ENCODE measurements at regions not wholly inside any gene's neighbourhood (a gene's known extent, or its start where the extent isn't known, plus 50 kb on each side); places are given as distances from the start of the nearest gene placed in this dataset.

DNA sequence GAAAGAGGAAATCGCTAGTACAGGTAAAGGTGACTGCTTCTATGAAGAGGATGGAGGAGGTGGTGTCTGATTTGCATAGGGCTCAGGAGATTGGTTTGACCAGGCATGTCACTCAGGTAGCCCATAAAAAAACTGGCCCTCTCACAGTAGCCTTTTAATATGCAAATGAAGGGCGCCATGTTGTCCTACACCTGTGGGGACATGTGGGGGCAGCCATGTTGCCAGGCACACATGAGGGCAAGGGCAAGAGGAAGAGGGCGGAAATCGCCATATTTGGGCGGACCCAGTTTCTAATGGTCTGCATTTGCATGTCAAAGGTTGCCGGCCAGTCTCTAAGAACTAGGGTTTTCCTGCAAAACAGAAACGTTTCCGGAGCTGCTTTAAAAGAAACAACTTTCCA, 1330.6 kb downstream of the DSC3 start:
- no peak for TF ChIP-seq JUND (IDR thresholded peaks at IDR 0.05; ENCODE audit: low read depth)
- peak in 1 of 2 experiments; percentile 79 for DNase-seq (ENCODE audit: low read depth in 1 of 2, low spot score in 1 of 2)
- in situ Hi-C loops (cut with HindIII; ENCODE audit: low pct_unique_long_range_greater_than_20kb, low sequenced_read_pairs) = no loop called here

DNA sequence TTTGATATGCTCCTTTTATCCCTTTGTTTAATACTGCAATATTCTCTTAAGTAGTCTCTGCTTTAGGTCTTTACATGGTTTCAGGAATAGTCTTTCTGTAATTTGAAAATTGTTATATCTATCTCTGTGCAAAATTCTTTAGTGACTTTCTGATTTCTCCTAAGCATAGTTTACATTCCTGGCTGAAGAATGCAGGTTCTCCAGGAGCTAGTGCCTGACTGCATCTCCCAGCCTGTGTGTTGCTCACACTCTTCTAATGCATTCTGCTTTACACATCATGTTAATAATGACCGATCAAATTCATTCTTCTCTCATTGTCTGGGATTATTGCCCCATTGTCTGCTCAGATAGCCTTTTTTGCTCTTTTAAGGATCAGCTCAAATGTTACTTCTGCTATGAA, 1349.2 kb downstream of the DSC3 start:
- in situ Hi-C loops (cut with HindIII; ENCODE audit: low pct_unique_long_range_greater_than_20kb, low sequenced_read_pairs) = no loop called here
- no peak for TF ChIP-seq JUND (IDR thresholded peaks at IDR 0.05; ENCODE audit: low read depth)

DNA sequence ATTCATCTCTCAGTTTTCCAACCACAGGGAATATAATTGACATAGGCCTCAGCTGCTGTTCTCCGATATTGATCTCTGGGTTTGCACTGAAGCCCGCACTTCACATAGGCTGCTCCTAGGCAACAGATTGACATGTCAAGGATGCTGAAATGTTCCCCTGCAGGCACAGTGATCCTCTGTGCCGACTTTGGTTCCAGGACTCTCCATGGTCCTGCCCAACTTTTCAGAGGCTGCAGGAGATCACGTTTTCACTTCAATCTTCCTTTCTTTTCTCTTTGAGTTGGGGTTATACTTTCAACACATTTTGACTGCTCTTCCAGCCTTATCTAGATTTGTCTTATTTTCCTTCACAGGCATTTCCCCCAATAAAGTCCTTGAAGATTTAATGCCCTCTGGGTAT, 1361.0 kb downstream of the DSC3 start:
- DNase-seq (ENCODE audit: low read depth in 1 of 2, low spot score in 1 of 2) = no peak
- in situ Hi-C loops (cut with HindIII; ENCODE audit: low pct_unique_long_range_greater_than_20kb, low sequenced_read_pairs) = no loop called here
- no peak for TF ChIP-seq JUND (IDR thresholded peaks at IDR 0.05; ENCODE audit: low read depth)

More for the DNA sequence above, 1349.2 kb downstream of the DSC3 start:
- DNase-seq (ENCODE audit: low read depth in 1 of 2, low spot score in 1 of 2) = no peak

DNA sequence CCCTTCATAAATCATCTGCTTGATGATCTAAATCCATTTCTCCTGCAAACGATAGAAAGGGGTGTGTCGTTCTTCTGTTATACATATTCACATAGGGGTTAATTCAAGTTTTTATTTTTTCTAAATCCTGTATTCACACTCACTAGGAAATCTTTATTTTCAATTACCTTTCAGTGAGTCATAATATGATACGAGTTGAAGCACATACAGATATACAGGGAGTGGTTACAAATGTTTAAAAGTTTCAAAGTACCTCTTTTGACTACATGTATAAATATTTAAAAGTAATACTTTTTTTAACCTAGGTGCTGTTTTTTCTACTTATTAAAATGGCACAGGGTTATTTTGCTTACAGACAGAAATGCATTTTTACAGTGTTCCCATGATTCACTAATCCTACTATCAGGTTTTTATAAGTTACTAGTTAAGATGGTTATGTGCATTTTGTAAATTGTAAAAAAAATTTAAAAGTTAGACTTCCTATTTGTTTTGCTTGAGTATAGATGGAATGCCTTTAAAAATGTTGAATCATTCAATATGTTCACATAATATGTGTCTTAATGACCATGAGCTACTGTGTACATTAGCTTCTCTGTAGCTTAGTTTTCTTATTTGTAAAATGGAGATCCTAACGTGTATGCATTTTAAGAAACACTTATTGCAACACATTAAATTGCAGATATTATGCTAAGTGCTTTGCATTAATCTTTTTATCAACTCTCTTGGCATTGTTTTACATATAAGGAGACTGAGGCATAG, 1378.1 kb downstream of the DSC3 start:
- in situ Hi-C loops (cut with HindIII; ENCODE audit: low pct_unique_long_range_greater_than_20kb, low sequenced_read_pairs) = no loop called here
- no peak for TF ChIP-seq JUND (IDR thresholded peaks at IDR 0.05; ENCODE audit: low read depth)
- DNase-seq (ENCODE audit: low read depth in 1 of 2, low spot score in 1 of 2) = no peak

DNA sequence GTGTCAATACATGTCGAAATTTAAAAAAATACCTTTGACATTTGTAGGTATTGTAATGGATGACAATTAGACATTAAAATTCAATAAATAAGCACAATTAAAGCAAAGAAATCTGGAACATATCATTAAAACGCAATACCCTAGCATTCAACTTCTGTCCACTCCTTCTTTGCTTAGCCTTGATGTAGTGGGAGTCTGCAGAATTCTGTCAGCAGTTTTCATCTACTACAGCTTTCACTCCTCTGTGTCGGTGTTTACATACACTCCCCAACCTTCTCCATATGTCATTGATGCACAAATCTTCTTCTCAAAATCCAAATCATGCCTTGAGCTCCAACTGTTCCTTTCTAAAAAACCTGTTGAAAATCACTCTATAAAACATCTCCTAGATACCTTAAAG, 1380.6 kb downstream of the DSC3 start:
- in situ Hi-C loops (cut with HindIII; ENCODE audit: low pct_unique_long_range_greater_than_20kb, low sequenced_read_pairs) = no loop called here
- TF ChIP-seq JUND (IDR thresholded peaks at IDR 0.05; ENCODE audit: low read depth) = no peak
- DNase-seq (ENCODE audit: low read depth in 1 of 2, low spot score in 1 of 2) = no peak

DNA sequence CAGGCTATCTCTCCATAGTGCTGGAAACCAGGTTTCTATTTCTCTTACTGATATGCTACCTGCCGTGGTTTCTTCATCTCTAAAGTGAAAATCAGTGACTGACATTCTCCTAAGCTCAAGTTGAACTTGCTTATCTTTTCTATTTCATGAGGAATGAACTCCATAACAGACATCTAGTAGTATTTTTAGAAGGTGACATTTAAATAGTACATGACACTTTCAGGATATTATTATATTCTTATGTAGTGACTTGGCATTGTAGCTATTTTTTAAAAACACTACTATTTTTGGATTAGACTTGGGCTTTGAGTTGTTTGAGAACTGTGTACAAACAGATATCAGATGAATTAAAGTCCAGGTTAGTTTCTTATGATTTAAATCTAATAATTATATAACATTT, 1381.8 kb downstream of the DSC3 start:
- TF ChIP-seq JUND (IDR thresholded peaks at IDR 0.05; ENCODE audit: low read depth) = no peak
- no peak for DNase-seq (ENCODE audit: low read depth in 1 of 2, low spot score in 1 of 2)
- in situ Hi-C loops (cut with HindIII; ENCODE audit: low pct_unique_long_range_greater_than_20kb, low sequenced_read_pairs) = no loop called here

DNA sequence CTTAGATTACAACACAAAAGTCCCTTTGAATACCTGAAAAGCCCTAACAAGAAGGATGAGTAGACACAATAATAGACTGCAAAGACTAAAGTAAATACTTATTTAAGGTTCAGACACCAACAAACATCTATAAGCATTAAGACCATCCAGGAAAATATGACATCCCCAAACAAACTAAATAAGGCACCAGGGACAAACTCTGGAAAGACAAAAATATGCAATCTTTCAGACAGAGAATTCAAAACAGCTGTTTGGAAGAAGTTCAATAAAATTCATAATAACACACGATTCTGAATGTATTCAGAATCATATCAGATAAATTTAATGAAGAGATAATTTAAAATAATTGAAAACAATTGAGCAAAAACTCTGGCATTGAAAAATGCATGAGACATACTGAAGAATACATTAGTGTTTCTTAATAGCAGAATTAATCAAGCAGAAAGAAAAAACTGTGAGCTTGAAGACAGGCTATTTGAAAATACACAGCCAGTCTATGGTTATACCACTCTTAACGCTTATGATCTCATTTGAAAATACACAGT, 1388.8 kb downstream of the DSC3 start:
- TF ChIP-seq JUND (IDR thresholded peaks at IDR 0.05; ENCODE audit: low read depth) = no peak
- no peak for DNase-seq (ENCODE audit: low read depth in 1 of 2, low spot score in 1 of 2)
- in situ Hi-C loops (cut with HindIII; ENCODE audit: low pct_unique_long_range_greater_than_20kb, low sequenced_read_pairs) = no loop called here

DNA sequence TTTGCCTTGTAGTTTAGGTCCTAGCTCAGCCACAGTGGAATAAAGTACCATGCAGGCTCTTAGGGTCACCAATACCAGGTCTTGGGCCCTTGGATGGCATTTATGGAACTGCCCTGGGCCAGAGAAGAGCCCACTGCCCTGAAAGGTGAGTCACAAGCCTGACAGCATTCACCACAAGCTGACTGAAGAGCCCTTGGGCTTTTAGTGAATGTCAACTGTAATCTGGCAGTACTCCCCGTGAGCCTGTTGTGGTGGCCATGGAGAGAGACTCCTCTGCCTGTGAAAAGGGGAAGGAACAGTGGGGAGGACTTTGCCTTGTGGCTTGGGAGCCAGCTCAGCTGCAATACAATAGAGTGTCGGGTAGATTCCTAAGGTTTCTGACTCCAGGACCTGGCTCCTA, 1389.7 kb downstream of the DSC3 start:
- TF ChIP-seq JUND (IDR thresholded peaks at IDR 0.05; ENCODE audit: low read depth) = no peak
- in situ Hi-C loops (cut with HindIII; ENCODE audit: low pct_unique_long_range_greater_than_20kb, low sequenced_read_pairs) = no loop called here
- no peak for DNase-seq (ENCODE audit: low read depth in 1 of 2, low spot score in 1 of 2)

DNA sequence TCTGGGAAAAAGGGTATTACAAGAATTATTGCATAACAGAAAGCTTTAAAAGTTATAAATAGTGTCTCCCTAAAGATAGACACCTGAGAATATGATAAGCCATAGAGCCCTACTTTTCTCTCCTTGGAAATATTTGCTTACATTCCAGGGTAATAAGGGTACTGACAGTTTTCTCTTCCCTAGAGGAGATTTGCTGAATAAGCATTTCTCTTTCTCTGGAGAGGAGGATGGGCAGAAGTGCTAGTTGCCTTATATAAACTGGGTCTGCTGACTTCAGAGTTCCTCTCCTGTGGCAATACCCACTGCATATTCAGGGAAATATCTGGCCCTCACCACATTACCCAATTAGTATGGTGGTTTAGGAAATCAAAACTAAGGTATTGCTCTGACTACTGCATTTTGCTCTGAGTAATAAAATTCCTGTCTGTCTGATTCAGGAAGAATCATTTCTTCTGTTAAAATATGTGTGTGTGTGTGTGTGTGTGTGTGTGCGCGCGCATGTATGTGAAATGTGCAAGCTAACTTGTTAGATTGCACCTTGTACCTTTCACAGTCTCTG, 1391.3 kb downstream of the DSC3 start:
- no peak for DNase-seq (ENCODE audit: low read depth in 1 of 2, low spot score in 1 of 2)
- TF ChIP-seq JUND (IDR thresholded peaks at IDR 0.05; ENCODE audit: low read depth) = no peak
- in situ Hi-C loops (cut with HindIII; ENCODE audit: low pct_unique_long_range_greater_than_20kb, low sequenced_read_pairs) = no loop called here

DNA sequence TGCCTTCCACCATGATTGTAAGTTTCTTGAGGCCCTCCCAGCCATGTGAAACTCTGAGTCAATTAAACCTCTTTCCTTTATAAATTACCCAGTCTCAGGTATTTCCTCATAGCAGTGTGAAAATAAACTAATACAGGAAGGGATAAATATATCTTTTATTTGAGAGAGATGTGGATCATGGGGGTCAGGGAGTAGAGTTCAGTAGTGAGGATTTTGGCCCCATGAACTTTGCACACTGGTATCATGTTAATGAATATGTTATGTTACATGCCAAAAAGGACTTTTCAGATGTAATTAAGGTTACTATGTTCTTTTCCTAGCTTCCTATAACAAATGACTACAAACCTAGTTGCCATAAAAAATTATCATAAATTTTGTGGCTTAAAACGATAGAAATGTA, 1393.7 kb downstream of the DSC3 start:
- no peak for DNase-seq (ENCODE audit: low read depth in 1 of 2, low spot score in 1 of 2)
- TF ChIP-seq JUND (IDR thresholded peaks at IDR 0.05; ENCODE audit: low read depth) = no peak
- in situ Hi-C loops (cut with HindIII; ENCODE audit: low pct_unique_long_range_greater_than_20kb, low sequenced_read_pairs) = no loop called here

DNA sequence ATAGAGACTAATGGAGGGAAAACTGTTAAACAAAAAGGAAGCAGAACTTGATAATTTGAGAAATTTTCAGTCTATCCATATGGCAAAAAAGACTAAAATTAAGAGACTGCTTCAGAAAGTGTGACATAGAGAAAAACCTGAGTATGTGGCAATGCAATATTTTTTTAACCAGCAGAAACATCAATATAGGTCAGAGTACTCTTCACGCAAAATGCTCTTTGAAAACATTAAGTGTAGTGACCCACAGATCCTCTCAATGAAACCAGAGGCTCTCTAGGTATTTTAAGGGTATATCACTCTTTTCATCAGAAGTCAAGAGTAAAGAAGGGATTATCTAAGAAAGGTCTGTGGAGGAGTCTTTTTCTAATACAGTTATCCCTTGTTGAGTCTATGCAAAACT, 1394.8 kb downstream of the DSC3 start:
- DNase-seq (ENCODE audit: low read depth in 1 of 2, low spot score in 1 of 2) = no peak
- no peak for TF ChIP-seq JUND (IDR thresholded peaks at IDR 0.05; ENCODE audit: low read depth)
- in situ Hi-C loops (cut with HindIII; ENCODE audit: low pct_unique_long_range_greater_than_20kb, low sequenced_read_pairs) = no loop called here

DNA sequence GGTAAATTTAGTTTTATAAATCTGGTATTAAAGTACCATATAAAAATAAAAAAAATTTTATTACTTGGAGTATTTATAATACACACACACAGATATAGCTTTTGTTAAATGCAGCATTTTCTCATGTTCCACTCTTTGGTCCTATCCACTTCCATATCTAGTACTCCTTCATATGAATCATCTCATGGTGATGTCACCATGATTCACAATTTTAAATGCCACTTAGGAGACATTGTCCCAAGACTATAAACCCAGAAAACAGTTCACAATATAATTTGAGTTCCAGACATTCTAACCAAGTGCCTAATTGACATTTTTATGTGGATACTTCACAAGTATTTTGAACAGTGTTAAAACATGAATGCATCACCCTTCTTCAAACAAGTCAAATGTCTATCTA, 1398.3 kb downstream of the DSC3 start:
- TF ChIP-seq JUND (IDR thresholded peaks at IDR 0.05; ENCODE audit: low read depth) = no peak
- DNase-seq (ENCODE audit: low read depth in 1 of 2, low spot score in 1 of 2) = no peak
- in situ Hi-C loops (cut with HindIII; ENCODE audit: low pct_unique_long_range_greater_than_20kb, low sequenced_read_pairs) = no loop called here

DNA sequence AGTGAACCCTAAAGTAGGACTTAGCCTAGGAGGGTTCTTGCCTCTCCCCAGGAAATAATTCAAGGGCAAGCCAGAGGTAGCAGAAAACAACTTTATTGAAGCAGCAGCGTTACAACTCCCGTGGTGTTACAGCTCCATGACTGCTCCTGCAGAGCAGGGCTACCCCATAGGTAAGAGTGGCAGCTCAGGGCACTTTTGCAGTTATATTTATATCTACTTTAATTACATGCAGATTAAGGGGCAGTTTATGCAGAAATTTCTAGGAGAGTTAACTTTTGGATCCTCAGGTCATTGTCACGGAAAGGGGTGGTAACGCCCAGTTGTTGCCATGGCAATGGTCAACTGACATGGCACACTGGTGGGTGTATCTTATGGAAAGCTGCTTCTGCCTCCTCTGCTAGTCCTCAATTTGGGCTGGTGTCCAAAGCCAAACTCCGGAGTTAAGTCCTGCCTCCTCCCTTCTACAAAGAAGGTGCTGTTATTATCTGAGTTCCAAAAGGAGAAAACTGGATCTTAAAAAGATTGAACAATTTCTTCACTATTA, 1413.0 kb downstream of the DSC3 start:
- DNase-seq (ENCODE audit: low read depth in 1 of 2, low spot score in 1 of 2) = no peak
- in situ Hi-C loops (cut with HindIII; ENCODE audit: low pct_unique_long_range_greater_than_20kb, low sequenced_read_pairs) = no loop called here
- TF ChIP-seq JUND (IDR thresholded peaks at IDR 0.05; ENCODE audit: low read depth) = no peak
